Myocyte (in vitro differentiated cells): ENCODE measurements at regions not wholly inside any gene's neighbourhood (a gene's known extent, or its start where the extent isn't known, plus 50 kb on each side); places are given as distances from the start of the nearest gene placed in this dataset.
A peak's percentile ranks its signal among the peaks of the same experiment; 100 is the strongest.
"Not testable (repeated sequence)": the region's sequence is repeated elsewhere in the genome, so short reads cannot be mapped to it uniquely, and the experiment has no call there.

ENCODE experiments used
- DNase-seq: peaks from one replicate; pipeline ENCODE4 v3.0.0-alpha.2; 2012; ENCODE audit warnings: low read depth

DNA sequence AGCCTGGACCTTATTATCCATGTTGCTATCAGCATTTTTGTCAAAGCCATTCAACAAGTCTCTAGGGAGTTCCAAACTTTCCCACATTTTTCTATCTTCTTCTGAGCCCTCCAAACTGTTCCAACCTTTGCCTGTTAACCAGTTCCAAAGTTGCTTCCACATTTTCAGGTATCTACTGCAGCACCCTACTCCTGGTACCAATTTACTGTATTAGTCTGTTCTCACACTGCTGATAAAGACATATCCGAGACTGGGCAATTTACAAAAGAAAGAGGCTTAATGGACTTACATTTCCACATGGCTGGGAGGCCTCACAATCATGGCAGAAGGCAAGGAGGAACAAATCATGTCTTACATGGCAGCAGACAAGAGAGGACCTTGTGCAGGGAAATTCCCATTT lies 416.2 kb downstream of the LRRC70 start:
- DNase-seq: not testable (repeated sequence)

DNA sequence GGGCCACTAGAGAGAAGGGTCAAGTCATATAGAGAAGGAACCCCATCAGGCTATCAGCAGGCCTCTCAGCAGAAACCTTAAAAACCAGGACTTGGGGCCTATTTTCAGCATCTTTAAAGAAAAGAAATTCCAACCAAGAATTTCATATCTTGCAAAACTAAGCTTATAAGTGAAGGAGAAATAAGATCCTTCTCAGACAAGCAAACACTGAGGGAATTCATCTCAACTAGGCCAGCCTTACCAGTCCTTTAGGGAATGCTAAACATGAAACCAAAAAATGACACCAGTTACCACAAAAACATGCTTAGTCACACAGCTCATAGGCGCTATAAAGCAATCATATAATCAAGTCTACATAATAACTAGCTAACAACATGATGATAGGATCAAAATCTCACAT lies 407.1 kb downstream of the LRRC70 start:
- no peak for DNase-seq

DNA sequence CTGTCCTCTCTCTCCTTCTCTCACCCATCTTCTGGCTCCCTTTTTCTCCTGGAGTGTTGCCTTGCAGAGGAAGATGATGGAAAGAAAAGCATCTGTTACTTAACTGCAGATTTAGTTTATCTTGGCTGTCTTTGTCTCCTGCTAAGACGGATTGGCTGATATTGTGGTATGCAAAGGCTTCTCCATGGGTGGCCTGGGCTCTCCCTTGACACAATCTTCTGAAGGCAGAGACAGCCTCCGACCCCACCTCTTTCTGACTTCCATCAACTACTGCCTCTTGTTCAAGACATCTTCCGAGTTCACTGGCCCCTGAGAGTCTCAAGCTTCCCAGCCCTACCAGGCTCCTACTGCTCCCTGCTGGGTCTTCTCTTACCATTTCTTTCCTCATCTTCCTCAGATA lies 403.7 kb downstream of the LRRC70 start:
- DNase-seq: no peak

DNA sequence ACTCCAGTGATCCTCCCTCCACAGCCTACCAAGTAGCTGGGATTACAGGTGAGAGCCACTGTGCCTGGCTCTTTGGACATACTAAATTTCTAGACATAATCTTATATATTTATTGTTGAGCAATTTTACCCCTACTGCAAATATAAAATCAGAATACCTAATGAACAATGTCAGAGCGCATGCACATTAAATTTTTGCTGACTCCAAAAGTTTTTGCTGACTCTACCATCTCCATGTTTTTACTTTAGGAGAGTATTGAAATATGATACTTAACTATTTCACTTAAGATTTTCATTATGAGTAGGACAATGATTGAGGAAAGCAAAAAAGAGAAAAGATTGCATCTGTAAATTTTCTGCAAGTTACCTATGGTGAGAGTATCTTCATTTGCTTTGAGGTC lies 402.3 kb downstream of the LRRC70 start:
- no peak for DNase-seq

DNA sequence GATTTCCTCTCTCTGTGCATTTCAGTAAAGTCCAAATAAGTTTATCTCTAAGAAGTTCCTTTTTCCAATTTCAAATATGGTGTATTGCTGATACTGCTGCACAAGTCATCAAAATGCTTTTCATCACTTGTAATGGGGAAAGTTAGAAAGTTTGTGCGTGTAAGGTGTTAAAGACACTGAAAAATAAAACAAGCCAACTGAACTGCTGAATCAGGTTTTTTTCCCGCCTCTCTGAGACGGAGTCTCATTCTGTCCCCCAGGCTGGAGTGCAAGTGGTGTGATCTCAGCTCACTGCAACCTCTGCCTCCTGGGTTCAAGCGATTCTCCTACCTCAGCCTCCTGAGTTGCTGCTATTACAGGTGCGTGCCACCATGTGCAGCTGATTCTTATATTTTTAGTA lies 400.9 kb downstream of the LRRC70 start:
- DNase-seq: no peak

DNA sequence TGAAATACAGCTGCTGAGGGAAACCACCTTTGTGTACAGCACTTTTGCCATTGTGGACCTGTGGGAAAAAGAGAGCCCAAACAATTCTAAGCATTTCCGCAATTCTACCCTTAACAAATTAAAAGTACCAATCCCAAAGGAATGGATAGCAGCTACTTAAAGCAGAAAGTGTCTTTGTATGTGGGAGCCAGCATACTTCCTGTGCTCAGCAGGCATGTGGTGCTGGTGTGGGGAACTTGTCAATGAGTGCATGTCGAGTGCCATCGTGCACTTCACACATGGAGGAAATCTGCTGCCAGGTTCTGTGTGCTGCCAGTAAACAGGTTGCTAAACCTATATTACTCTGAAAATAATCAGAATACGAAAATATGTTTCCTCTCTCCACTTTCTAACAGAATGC lies 399.0 kb downstream of the LRRC70 start:
- DNase-seq: no peak

DNA sequence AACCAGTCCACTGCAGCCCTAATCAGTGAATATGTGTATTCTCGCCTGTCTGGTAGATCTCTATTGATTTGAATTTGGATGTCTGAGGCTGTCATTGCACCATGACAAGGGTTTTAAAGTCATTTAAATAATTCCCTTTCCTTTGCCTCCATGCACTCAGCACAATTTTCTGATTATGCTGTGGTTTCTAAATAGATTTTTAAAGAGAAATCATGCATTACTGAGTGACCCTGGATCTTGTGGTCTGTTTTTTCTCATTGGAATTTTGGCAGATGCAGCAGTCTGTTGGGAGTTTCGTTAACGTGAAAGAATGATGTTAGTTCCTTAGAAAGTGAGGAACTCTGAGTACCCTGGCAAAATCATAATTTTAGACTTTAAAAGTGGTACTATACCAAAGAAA lies 396.0 kb downstream of the LRRC70 start:
- no peak for DNase-seq

DNA sequence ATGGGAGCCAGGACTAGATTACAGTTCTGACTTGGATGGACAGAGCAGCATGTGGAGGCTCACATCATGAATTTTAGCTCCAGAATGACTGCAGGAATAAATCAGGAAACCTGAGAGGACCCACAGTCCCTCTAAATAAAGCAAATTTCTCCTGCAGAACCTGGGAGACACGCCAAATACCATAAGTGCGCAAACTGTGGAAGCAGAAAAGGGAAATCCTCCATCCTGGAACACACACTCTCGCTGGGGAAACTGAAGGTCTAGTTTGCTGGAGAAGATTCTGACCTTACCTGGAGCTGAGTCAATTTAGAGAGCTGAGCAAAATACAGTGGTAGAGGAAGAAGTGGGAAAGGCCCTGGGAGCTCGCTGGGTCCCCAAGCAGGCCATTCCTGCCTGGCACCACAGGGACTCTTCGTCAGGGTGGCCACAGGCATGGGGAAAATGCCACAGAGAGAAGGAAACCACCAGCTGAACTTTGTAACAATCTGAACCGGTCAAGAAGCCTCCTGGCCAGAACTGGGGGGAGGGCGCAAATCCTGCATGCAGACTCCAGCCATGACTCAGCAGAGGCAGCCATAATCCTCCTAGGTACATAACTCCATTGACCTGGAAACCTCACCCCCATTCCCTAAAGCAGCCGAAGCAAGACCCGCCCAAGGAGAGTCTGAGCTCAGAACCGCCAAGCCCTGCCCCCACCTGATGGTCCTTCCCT lies 390.9 kb downstream of the LRRC70 start:
- peak; percentile 1 for DNase-seq

DNA sequence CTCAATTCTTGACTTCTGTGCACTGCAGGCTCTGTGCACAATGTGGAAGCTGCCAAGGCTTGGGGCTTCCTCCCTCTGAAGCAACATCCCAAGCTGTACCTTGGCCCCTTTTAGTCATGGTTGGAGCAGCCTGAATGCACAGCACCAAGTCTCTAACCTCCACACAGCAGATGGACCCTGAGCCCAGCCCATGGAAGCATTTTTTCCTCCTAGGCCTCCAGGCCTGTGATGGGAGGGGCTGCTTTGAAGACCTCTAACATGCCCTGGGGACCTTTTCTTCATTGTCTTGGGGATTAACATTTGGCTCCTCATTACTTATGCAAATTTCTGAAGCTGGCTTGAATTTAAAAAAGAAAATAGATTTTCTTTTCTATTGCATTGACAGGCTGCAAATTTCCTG lies 385.8 kb downstream of the LRRC70 start:
- no peak for DNase-seq

DNA sequence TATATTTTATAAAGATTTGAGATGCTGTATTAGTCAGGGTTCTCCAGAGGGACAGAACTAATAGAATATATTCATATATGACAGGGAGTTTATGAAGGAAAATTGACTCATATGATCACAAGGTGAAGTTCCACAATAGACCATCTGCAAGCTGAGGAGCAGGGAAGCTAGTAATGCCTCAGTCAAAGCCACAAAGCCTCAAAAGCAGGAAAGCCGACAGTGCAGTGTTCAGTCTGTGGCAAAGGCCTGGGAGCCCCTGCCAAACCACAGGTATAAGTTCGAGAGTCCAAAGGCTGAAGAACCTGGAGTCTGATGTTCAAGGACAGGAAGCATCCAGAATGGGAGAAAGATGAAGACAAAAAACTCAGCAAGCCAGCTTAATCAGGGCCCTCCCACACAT lies 382.2 kb downstream of the LRRC70 start:
- no peak for DNase-seq

DNA sequence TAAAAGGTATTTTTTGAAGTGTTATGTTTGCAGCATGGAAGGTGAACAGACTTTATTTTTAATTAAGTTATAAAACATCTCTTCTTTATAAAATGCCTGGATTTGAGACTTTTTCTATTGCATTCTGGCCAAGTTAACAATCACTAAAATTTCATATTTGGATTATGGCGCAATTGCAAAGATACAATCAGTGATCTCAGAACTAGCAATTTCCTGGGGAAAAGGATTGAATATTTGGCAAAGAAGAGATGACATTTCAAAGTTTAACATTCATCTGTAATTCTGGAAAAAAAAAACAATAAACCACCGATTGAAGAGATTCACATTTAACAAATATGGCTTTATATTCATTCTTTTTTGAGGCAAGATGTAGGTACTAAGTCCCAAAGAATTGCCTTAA lies 378.0 kb downstream of the LRRC70 start:
- DNase-seq: no peak

DNA sequence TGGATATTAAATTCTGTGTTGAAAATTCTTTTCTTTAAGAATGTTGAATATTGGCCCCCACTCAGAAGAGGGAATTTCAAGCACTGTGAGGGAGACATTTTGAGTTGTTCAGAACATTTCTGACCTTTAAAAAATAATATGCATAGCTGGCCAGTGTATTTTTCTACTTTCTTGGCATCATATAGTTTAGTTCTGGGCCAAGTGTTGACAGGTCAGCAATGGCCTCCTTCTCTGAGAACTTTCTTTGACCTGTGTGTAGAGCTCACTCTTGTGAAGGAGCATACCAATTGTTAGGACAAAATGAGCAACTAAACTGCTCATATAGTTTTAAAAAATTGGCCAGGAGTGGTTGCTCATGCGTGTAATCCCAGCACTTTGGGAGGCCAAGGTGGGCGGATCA lies 376.0 kb downstream of the LRRC70 start:
- no peak for DNase-seq

DNA sequence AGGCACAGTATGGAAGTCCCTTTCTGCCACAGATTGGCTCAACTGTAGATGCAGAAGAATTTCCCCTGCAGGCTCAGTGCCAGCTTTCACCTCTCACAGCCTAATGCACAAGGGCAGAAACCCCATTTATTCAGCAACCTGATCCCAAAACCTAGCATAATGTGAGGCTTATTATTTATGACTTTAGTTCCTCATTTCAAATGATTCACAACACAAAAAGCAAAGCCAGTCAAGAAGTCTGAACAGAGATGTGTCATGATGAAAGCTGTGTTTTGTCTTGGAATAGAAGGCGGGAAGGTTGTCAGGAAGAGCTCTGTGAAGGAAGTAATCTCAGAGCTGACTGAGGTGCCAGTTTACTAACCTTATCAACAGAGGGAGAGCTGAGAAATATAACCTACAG lies 369.7 kb downstream of the LRRC70 start:
- DNase-seq: no peak

DNA sequence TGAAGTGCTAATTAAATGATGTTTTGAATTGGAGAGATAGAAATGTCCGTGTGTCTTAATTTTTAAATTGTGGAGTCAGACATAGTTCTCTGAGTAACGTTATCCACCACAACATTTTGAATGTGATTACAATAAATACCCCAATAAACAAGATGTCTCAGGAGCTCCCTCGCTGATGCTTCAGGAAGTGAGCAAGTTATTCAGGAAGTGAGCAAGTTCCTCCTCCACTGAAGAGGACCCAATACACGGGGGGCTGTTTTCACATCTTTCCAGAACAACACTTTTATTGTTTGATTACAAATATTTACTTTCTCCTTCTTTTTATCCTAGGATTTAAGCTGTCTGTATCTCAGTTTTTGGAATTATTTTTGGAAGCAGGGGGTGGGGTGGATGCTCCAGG lies 363.8 kb downstream of the LRRC70 start:
- no peak for DNase-seq

DNA sequence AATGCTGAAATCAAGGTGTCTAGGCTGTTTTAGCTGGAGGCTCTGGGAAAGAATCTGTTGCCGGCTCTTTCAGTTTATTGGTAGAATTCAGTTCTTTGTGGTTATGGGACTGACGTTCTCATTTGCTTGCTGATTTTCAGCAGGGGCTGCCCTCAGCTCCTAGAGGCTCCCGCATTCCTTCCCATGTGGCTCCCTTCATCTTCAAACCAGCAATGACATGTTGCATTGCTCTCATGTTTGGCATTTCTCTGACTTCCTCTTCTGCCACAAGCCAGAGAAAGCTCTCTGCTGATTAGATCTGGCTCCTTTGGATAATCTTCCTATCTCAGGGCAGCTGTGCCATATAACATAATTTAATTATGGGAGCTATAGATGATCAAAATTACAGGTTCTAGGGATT lies 360.3 kb downstream of the LRRC70 start:
- DNase-seq: peak; percentile 39

DNA sequence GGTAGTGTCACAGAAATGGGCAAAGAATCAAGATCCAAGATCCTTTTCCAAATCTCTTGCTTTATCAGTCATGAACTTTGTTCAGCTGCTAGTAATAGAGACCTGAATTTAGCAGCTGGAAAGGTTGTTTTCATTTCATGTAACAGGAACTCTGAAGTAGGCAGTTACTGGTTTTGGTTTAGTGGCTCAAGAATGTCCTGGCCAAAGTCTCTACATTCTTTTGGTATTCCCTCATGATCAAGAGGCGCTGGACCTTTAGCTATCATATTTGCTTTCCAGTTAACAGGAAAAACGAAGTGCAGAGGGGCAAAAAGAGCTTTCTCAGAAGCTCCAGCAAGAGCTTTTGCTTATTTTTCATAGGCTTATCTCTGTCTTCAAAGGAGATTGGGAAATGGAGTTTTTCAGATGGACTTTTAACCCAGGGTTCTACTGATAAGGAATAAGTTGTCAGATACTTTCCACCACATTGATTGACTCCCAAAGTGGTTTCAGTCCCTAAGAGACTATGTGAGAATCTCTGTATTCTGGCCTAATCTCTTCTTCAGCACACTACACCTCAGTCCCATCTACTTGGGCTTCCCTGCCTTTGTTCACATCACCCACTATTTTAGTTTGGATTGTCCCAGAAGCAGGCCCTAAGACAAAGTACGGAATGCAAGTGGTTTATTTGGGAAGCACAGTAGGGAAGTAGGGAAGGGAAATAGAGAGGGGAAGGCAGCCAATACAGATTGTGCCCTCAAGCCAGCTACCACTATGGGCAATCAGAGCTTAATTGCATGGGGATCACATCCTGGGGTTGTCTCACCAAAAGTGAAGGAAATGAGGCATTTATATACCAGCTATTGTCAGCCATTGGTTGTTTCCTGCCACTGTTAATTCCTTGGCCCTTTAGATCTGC lies 359.3 kb downstream of the LRRC70 start:
- DNase-seq: peak; percentile 45

DNA sequence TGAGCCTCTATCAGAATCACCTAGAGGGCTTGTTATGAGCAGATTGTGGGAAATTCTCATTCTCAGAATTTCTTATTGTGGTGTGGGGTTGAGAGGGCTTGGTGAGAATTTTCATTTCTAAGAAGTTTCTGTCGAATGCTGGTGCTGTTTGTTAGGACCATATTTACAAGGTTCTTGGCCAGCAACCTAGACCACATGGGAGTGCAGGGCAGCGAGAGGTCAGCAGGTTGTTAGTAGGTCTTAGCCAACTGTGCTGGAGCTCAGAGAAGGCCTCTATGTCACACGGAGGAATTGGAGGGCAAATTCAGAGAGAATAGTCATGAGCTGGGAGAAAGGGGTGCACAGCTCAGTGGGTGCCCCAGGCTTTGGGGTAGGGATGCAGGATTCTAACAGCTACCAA lies 357.0 kb downstream of the LRRC70 start:
- no peak for DNase-seq

DNA sequence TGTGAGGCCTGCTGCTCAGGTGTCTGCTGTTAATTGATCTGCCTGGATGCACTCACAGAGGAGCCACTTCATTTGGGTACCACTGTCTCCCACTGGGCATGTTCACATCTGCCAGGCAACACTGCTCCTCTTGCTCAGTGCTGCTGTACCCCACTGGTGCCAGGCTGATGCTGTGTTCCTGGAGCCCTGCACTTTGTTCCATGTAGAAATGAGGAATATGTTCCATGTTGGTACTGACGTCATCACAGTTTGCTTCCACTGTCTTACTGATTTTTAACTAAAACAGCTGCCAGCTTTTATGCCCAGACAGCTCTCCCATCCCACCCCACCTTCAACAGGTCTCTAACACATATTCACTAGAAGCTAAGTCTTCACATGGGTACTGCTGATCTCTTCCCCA lies 355.7 kb downstream of the LRRC70 start:
- no peak for DNase-seq

DNA sequence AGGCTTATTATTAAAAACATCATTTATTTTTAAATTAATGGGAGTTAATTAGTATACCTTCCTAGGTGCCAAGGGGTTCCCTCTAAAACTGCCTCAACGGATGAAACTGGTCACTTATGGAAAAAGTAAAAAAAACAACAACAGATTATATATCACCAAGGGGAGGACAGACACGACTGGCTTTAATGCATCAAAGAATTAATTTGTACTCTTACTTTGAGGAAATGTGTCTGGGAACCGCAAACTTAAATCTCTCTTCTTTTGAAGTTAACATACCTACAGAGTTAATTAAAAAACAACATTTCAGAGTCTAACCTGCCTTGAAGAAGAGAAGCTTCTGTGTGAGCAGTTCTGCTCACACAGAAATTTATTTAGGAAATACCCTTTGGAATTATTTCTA lies 354.6 kb downstream of the LRRC70 start:
- no peak for DNase-seq

DNA sequence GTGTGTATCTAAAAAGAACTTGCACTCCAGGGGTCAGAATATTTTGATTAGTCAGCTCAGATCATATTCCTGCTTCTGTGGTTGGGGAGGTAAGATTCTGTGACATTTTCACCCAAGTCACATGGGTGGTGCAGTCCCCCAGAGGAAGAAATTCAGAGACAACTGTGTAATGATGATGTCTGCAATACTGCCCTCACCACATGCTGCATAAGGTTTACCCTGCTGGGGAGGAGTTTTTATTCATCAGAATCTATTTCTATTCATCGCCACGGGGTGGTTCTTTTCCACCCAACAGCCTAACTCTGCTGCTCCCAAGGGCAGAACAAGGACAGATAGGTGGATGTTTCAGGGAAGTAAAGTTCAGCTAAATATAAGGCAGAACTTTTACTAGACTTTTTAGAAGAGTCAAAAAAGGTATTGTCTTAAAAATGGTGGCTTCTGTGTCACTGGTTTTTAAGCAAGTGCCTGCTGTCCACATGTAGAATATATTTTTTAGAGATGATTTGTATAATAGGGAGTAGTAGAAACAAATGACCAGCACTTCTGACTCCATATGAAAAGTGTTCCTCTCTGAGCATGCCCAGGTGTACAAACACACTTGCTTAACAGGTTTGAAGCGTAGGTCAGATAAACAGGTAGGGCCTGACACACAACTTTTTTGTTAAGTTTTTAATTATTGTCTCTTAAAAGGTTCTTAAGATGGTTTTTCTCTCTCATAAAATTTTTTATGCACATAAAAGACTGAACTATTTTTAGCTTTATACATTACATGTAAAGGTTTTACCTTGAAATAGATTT lies 352.7 kb downstream of the LRRC70 start:
- peak; percentile 34 for DNase-seq

DNA sequence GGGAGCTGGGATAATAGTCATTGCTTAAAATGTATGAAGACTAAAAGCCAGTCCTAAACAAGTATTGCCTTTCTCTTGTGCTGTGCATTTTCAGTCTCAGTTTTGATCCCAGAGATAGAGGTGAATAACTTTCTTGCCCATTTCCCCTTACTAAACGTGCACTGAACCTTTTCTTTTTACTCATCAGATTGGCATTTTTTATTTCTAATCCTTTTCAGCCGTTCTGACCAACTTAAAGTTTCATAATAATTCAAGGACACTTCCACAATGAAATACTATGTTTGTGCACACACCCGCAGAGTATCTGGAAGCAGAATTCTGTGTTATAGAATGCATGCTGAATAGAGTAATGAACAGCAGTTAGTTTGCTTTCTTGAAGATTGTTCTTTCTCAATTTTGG lies 343.6 kb downstream of the LRRC70 start:
- DNase-seq: no peak

DNA sequence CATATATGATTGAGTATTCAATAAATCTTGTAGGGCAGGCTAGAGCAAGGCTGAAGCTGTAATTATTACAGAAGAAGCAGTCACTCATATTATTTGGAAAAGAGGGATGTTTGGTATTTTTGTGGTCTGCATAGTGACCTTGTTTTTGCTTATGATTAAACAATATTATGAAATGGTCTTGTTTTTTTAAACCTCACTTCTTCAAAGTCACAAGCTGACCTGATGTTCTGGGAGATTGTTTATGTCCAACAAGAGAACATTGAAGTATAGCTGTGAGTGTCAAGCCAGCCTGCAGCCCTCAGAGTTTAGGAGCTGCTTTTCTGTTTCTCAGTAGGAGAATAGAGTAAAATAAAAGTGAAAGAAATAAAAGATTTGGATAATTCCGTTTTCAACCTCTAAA lies 342.2 kb downstream of the LRRC70 start:
- no peak for DNase-seq
